GM18508 (cell line): ENCODE measurements at regions not wholly inside any gene's neighbourhood (a gene's known extent, or its start where the extent isn't known, plus 50 kb on each side); places are given as distances from the start of the nearest gene placed in this dataset.

Source experiments
- ATAC-seq: cut with Tn5 transposase; IDR thresholded peaks from one replicate; pipeline ENCODE4 v1.9.1; 2021; ENCODE audit warnings: moderate number of reproducible peaks; ENCODE audit not compliant: insufficient read depth, unreplicated experiment

DNA sequence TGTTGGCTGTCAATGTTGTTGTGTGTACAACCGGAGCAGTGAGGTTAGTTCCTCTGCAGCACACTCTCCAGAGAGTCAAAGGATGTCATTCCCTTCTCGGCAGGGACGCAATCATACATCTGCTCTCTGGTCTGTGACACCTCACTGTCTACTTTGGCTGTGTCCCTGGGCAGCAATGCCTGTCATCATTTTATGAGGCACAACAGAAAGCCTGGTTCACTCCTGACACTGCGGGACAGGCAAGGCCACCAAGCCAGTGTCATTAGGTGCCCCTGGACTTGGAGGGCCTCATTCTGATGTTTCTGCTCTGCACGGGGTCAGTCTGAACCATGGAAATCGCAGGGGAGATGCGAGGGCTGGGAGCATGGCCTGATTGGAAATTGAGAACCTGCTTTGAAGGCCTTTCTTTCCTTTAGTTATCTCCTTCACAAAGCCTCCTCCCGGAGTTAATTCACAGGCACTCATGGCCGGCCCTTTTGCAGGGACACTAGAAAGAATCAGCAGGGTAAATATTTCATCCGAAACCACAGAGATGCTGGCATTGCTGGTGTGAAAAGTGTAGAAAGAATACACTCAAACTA lies 284.4 kb downstream of the ZNF536 start:
- ATAC-seq: no peak

DNA sequence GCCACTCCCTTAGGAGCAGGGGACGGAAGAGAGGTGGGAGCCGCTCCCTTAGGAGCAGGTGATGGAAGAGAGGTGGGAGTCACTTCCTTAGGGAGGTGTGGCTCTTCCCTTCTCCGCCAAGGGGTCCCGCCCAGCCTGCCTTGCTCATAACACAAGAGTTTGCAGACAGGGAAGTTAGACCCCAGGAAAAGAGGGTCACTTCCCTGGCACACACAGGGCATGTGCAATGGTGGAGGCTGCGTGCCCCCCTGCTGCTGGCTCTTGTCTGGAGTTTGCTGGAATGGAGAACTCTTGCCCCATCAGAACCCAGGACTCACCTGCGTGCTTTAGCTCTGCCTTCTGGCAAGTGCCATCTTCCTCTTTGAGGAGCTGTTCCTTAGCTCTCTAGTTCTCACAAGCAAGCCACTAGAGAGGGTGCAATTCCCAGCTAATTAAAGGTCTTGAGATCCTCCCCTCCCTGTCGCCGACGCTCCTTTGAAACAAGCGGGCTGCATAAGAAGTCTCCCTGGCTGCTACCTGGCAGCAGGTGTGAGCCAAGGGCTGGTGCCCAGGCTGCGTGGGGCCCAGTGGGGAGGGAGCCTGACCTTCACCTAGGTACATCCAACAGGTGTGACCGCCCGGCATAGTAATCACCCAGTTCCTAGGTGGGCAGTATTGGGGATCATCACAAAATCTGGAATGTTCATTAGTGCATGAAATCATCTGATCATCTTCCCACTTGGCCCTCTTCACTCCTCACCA lies 281.6 kb downstream of the ZNF536 start:
- no peak for ATAC-seq

DNA sequence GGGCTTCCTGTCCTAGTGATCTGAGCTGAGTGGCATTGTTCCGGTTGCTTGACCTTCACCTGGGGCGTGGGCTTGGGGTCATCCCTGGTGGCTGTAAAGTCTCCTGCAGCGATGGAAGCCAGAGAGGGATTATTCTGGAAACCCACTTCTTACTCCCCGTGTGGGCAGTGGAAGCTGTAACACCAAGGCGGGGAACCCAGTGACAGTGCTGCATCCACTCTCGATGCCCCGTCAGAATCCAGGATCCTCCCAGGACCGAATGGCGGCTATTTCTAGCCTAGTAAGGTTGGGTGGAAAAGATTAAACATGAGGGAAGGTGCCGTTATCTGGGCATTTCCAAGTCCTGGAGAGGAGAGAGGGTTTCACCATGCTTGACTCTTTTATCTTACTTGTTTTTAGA lies 280.6 kb downstream of the ZNF536 start:
- ATAC-seq: no peak

DNA sequence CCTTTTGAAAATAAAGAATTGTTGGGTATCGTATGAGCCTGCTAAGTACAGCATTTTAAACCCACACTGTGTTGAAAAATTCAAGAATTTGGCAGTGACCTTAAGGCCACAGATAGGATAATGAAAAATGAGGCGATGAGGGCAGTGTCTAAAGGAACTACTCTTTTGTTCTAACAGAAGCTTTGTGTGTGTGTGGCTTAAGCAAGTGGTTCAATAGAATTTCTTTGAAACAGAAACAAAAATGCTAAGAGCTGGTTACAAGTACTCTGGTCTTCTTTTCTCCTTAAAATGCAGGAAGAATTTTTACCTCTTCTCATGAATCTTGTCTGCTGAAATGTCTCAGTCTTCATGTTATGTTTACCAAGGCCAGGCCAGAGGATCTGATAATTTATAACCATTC lies 279.5 kb downstream of the ZNF536 start:
- no peak for ATAC-seq

DNA sequence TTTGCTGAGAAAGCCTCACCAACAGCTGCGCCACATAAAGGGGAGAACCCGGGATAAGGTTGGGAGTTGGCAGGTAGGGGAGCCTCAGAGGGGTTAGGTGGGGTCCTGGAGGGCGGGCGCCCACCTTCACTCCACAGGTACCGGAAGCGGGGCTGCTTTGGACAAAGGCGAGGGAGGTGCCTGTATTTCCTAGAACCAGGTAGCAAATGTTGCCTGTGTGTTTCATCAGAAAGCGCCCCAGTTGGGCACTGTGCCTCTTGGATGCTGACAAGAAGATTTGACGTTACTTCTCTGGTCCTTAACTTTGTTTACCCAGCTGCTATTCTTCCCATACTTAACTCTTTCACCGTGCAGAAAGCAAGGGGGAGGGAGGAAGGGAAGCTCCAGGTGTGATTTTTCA lies 278.9 kb downstream of the ZNF536 start:
- no peak for ATAC-seq

DNA sequence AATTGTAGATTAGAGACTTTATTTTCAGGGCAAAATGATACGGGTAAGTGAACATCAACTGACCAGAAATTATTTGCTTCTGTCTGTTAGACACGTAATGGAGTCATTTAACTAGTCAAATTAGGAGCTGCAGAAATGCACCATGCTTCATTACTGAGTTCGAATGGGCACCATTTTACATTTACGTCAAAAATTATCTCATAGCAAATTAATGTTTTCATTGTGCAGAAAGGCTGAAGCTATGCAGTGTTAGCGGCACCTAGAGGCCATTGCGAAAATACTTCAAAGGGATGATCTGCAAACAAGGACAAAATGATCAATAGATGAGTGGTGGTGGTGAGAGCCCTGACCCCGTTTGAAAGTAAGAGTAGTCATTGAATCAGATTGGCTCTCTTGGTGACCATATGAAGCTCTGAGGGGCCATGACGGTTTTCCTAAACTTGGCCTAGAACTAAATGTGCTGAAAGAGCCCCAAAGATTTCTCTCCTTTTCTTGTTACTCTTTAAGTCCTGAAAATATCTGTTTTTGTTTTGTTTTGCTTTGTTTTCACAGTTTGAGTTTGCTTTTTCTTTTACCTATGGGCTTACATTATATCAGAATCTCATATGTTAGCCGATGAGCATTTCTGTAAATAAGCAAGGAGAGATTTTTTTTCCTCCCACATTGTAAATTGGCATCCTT lies 277.9 kb downstream of the ZNF536 start:
- no peak for ATAC-seq

DNA sequence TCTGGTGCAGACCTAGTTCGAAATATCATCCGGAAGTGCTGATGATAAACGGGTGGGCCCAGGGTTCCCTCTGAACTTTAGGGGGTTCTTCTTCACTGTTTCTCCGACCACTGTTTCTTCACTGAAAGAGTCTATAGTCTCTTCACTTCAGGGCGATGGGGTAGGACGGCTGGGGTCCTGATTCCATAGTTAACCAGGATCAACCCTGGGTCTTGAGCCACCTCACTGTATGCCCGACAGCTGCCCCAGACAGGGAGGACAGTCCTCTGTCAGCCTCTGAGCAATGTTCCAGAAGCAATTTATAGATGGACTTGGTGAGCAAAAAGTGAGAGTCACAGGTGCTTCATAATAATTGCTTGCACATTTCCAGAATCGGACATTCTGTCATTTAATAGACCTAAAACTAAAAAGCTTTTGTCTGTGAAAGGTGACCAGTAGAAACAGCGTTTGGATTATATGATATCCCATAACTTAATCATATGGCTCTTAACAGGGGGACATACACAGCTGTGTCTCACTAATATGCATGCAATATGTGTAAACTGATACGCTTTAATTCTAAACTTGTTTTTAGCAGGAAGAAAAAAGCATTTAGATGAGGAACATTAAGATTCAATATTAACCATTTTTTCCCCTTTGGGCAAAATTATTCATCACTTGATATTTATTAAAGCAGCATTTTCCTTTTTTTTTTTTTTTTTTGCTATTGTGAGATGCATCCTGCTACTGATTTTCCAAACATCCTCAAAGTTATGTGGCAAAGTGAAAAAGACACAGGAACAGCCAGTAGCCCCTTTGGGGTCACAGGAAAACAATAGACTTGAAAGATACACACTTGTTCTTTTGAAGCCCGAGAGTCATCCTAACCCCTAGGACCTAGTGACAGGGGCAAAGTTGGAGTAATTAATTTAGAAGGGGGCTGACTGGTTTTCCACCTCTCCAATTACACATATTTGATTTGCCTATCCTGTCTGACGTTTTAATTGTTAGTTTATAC lies 277.0 kb downstream of the ZNF536 start:
- no peak for ATAC-seq

DNA sequence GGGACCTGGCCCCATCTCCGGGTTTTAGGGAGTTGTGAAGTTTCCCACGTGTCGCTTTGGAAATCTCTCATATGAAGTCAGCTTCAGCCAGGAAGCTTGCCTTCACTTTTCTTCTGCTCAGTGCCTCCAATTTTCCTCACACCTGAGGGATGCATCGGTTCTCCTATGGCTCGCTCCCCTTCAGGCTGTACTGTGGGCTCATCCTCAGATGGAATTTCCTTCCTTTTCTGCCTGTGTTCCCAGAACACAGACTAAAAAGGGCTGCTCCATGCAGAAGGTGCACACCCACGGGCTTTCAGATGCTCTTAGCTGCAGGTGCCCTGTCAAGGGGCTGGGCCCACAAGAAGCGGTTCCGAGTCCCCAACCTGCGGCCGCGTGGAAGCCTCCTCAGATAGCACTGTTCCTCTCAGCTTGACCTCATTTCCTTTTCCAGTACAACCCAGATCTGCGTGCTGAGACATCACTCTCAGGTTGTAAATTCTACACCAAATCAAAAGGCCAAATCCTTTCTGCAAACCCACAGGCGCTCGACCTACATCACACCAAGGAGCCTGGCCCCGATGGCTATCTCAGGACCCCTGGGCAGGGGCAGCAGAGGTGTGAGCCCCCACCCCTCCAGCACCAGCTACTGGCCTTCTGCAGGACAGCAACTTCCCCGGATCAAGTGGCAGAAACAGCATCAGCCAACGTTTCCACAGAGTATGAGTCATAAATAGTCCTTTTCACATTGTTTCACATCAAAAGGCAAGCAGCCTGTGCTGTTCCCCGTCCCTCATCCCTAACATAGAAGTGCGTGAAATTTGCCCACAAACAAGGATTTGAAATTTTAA lies 275.9 kb downstream of the ZNF536 start:
- ATAC-seq: no peak

DNA sequence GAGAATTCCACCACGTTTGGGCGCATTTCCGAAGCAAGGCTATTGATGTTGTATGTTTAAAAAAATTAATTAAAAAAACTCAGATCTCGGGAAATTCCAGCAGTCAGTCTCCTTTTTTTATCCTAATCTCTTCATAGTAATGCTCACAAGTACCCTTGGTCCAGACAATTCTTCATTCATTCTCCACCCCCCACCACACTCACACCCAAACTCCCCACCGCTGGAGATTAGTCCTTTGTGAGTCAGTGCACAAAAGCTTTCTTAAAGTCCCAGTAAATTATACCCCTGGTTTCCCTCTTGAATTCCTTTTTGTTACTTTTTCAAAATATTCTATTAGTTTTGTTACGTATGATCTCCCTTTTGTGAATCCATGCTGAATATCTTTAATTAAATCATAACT lies 274.6 kb downstream of the ZNF536 start:
- no peak for ATAC-seq

DNA sequence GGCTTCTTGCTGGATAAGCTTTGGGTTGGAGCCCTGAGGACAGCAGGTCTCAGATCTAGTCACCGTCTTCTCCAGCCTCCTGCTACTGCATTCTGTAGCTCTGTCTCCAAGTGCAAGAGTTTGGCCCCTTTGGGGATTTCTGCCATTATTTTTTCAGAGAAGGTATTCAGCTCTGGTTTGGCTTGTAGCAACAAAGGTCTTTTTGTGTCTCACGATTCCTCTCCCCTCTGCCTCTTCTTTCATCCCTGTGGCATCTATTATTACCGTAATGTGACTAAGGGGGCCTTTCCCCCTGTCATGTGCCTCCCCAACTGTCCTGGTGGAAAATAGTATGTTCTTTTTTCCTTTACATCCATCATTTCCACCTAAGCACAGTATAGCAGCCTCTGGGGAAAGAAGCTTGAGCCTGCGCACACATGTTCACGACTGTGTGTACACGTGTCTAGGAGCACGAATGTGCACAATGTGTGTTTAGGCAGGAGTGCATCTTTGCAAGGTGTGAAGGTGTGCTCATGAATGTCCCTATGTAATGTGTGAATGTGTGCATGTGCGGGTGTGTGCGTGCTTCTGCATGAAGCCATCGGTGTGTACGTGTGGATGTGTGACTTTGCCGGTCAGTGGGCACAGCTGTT lies 273.9 kb downstream of the ZNF536 start:
- ATAC-seq: no peak

DNA sequence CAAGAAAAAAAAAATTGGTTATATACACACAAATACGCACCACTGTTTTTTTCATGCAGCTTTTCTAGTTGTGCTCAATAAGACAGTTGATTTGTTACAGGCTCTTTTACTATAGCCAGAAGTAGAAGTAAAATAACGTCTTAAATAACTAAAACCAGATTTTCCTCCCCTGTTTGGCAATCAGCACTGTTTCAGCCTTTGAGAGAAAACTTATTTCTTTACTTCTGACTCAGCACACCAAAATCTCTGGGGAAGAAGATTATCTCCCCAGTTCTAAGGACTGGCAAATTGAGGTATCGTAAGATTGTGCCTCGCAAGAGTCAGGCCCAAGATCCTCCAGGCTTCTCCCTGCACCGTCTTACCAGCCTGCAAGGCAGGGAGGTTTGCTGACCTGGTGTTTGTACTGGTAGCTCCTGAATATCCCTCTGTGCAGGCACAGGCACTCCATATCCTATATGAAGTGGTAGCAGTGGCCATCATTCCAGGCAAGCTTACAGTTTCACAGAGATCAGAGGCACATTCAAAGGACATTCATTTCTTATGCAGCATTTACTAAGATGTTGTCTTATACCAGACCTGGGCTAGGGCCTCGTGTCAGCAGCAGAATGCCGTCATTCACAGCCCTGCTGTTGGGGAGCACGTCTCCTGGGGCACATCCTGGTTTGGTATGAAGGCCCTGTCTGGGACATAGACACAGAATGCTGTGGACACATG lies 268.2 kb downstream of the ZNF536 start:
- no peak for ATAC-seq

DNA sequence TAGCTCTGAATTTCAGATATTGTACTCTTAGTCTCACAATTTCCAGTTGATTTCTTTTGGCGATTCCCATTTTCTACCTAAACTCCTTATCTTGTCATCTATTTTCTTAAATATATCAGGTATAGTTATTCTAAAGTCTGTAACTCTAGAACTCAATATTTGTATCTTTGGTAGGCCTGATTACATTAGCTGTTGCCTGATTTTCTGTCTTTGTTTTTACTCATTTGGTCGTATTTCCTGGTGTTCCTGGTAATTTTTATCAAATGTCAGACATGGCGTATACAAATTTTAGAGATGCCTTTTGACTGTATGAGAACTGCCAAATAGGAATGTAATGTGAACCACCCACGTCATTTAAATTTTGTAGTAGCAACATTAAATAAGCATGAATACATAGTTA lies 266.7 kb downstream of the ZNF536 start:
- no peak for ATAC-seq

DNA sequence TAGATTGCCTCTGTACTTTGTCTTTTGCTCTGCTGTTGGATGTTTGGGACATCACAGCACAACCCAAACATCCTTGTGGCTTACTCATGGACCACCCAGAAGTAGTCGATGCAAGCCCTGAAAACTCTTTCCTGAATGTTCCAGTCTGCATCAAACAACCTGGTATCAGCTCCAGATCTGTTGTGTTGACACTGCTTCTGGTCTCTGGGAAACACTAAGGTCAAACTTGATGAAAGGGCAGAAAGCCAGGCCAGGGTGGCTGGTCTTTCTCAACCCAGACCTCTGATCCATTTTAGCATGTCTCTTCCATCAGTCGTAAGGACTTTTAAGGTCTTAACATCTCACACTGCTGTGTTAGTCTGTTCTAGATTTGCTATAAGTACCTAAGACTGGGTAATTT lies 265.7 kb downstream of the ZNF536 start:
- no peak for ATAC-seq

DNA sequence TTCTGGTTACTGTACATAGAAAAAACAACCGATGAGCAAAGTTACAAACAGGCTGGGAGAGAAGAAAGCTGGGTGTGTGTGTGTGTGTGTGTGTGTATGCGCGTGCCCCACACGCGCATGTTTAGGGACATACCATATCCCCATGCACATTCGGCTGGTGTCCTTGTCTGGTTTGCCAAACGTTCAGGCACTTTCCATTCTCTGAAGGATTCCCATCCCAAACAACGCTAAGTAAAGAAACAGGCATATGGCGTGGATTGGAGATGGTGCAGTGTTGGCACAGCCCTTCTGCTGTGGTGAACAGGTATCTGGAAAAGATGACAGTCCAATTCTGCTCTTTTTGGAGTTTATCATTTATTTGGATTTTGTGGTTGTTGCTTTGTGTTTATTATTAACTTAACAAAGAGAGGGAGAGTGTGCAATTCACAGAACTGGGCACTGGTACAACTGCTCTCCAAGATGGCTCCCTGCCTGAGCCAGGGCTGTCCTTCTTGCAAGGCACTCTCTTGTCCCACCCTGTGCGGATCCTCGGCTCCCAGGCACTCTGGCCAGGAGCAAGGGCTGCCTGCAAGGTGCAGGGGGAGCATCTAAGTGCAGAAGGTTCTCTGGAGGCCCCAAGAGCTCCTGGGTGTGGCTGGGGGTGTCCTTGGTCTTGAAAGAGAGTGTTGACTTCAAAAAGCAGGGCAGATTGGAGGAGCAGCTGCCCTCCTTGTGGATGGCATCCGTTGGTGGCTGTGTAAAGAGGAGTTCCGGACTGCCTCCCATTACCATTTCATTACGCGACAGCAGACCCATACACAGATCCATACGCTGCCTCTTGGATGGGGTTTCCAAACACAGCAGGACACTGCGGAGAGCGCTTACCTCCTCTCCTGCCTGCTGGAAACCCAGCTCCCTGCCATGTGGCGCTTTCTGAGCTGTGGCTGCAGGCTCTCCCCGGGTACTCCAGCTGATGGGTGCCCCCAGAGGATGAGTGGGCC lies 263.1 kb downstream of the ZNF536 start:
- ATAC-seq: no peak

DNA sequence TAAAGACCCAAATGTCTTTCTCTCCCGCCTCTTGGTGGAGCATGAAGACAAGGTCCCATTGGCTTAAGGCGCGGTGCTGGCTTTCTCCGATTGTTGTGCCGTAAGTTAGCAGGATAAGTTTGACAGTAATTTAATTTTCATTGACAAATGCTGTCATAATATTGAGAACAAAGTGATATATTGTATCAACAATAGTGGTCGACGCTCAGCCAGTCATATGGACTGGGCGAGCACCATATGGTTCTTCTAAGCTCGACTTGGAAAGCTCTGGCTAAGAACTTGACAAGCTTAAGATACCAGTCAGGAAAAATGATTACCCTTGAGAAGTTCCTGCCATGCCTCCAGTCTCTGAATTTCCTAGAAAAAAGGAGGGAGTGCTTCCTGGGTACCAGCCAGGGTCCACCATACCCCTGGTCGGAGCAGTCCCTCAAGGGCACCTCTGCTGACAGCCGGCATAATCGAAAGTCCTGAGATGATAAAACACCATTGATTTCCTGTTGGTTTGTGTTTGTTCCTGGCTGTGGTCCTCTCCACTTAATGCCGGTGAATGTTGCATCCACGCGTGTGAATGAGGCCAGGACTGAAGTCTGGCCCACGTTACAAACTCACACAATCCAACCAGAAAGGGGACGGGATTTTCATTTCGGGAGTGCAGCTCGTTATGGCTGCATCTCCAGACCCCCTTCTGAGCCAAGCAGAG lies 262.1 kb downstream of the ZNF536 start:
- no peak for ATAC-seq

DNA sequence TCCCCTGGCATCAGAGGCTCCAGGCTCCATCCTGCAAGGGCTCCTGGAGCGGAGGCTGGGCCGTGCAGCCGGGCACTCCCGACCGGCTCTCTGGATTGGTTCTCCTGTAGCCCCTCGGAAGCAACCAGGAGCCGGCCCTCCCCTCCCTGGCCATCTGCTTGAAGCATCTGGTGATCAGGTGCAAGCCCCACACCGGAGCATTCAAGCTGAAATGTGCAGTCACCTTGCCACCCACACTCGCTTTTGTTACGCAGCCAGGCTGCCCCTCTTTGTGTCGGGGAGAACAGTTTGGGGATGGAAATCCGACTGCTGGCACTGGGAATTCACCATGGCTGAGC lies 258.8 kb downstream of the ZNF536 start:
- ATAC-seq: no peak
